ENCODE measurements at regions not wholly inside any gene's neighbourhood (a gene's known extent, or its start where the extent isn't known, plus 50 kb on each side); places are given as distances from the start of the nearest gene placed in this dataset.

DNA sequence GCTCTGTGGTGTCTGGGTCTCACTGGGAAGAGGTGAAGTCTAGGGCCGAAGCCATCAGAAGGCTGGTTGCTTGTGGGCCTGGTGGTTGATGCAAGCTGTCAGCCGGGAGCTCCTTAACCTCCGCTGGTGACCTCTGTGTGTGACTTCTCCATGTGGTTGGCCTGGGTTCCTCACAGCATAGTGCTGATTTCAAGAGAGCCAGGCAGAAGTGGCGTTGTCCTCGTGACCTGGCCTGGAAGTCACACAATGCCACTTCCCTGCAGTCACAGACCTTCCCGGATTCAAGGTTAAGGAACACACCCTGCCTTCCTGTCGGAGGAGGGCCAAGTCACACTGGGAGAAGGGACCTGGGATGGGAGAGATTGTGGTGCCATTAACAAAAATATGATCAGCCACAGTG, 303.7 kb upstream of the HS6ST1 start:
- DNase-seq, result no peak

DNA sequence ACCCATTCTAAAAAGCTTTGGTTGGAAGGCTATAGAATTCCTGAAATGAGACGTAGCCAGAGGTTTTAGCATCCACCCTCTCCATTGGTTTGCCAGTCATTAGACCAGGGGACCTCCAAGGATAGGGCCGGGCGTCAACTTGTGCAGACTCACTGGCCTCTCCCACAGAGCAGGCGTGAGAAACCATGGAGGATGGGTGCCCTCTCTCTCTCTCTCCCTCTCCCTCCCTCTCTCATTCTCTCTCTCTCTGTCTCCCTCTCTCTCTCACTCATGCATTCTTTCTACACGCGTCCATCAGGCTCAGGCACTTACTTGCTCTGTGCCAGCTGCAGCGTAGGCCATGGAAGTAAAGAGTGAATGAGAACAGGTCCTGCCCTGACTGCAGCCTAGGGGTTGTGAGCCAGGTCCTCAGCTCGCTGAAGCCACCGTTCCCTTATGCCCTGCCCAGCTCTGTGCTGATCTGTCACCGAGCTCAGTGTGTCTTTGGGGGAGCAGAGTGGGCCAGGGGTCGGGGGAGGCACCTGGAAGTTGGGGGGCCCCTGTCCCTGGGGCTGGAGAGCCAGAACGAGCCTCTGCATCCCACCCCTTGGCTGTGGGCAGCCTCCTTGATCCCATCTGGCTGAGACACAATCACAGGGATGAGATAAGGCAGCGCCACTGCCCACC, 304.4 kb upstream of the HS6ST1 start:
- Histone ChIP-seq H3K36me3 (ENCODE audit: insufficient read depth, low read length) (no peaks in the 10 kb centered on the region), H3K9ac (ENCODE audit: low read length) (peak overlapping the region; percentile 74), H3K27me3 (ENCODE audit: low read length) (no peaks in the 10 kb centered on the region), H3K79me2 (ENCODE audit: low read length) (no peaks in the 10 kb centered on the region), H3K27ac (ENCODE audit: low read length) (peak overlapping the region; percentile 86; the same call in 1 of the 2 replicates), H3K4me2 (ENCODE audit: low read depth, low read length, poor library complexity, severe bottlenecking) (peak overlapping the region; percentile 65), H4K20me1 (ENCODE audit: insufficient read depth, low read depth, low read length) (no peaks in the 10 kb centered on the region), H3K4me3 (ENCODE audit: low read length) (peak overlapping the region; percentile 54; the same call in 1 of the 2 replicates), H3K4me1 (ENCODE audit: low read length) (peaks cover 29% of the 10 kb centered on the region), H3K9me2 (replicated peaks; ENCODE audit: insufficient read depth, low read length) (no peaks in the 10 kb centered on the region), H3K9me3 (ENCODE audit: low read length) (no peaks in the 10 kb centered on the region), H2AFZ (ENCODE audit: low read length) (no peak overlapping the region)
- no peak for DNase-seq

More for the DNA sequence above, 303.7 kb upstream of the HS6ST1 start:
- Histone ChIP-seq H3K9ac (ENCODE audit: low read length) (no peak overlapping the region), H3K4me1 (ENCODE audit: low read length) (peaks cover 29% of the 10 kb centered on the region), H3K4me2 (ENCODE audit: low read depth, low read length, poor library complexity, severe bottlenecking) (no peak overlapping the region), H3K9me2 (replicated peaks; ENCODE audit: insufficient read depth, low read length) (no peaks in the 10 kb centered on the region), H3K4me3 (ENCODE audit: low read length) (no peak overlapping the region), H3K79me2 (ENCODE audit: low read length) (no peaks in the 10 kb centered on the region), H3K27ac (ENCODE audit: low read length) (no peak overlapping the region), H2AFZ (ENCODE audit: low read length) (no peak overlapping the region), H3K9me3 (ENCODE audit: low read length) (no peaks in the 10 kb centered on the region), H3K27me3 (ENCODE audit: low read length) (no peaks in the 10 kb centered on the region), H3K36me3 (ENCODE audit: insufficient read depth, low read length) (no peaks in the 10 kb centered on the region), H4K20me1 (ENCODE audit: insufficient read depth, low read depth, low read length) (no peaks in the 10 kb centered on the region)

DNA sequence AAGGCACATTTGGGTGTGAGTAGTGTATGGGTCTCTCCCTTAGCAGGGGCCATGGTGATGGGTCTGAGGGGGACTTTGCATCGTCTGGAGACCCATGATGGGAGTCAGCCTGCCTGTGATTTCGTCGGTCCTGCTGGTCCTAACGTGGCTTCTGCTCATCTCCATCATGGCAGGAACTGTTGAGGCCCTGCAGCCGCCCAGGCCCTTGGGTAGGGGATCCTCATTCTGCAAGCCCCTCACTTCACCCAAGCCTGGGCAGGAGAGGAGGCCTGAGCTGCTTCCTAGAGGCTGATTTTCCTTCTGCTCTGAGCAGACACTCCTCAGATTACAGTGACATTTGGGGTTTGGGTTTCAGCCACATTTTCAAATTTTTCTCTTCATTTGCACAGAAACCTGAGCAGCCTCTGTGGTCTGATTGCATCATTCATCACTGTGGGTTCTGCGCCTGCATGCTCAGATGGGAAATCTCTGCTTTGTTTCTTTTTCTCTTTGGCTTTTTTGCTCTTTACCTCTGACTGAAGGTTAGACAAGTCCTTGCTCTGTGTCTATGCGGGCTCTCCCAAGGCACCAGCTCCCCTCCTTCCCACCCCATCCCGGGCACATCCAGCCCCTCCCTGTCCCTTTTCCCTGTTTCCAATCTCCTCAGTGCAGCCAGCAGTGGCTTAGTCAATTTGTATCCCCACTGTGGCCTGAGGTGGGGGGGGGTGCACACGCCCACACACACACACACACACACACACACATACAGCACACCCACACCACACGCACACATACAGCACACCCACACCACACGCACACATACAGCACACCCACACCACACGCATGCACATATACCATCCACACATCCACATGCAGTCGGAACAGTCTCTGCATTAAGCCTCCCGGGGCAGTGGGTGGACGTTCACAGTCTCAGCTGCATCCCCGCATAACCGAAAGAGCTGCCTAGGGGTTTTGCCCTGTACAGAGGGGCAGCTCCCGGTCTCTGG, 305.4 kb upstream of the HS6ST1 start:
- H3K4me2 ChIP-seq (ENCODE audit: low read depth, low read length, poor library complexity, severe bottlenecking), result peak overlapping the region; percentile 65
- DNase-seq, result peak; percentile 90
- H3K27ac ChIP-seq (ENCODE audit: low read length), result peak overlapping the region; percentile 86

DNA sequence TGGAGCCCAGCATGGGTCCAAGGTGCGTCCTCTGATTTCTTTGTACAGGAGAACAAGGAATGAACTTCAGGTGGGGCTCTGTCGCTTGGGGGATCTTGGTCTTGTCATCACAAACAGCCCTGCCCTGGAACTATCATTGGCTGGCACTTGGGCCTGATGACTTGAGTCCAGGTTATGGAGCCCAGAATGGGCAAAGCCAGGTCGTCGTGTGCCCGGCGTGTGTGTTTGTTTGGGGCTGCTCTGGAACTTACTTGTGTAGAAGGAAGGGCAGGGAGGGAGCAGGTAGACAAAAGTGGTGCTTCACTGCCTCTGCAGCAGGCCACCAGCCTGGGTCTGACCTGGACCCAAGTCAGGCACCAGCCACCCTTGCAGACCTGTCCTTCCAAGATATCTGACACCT, 306.3 kb upstream of the HS6ST1 start:
- DNase-seq, result no peak
- peak overlapping the region; percentile 86; the same call in 1 of the 2 replicates for H3K27ac ChIP-seq (ENCODE audit: low read length)
- H3K9ac ChIP-seq (ENCODE audit: low read length), result peak overlapping the region; percentile 74
- 0 out of 2 replicates have a peak, but pooled peaks cover 2% of the 10 kb centered on the region for H3K27me3 ChIP-seq (ENCODE audit: low read length)
- peak overlapping the region; percentile 65 for H3K4me2 ChIP-seq (ENCODE audit: low read depth, low read length, poor library complexity, severe bottlenecking)
- no peaks in the 10 kb centered on the region for H3K36me3 ChIP-seq (ENCODE audit: insufficient read depth, low read length)
- no peaks in the 10 kb centered on the region for H4K20me1 ChIP-seq (ENCODE audit: insufficient read depth, low read depth, low read length)
- peak overlapping the region; percentile 56; the same call in 1 of the 2 replicates for H3K4me3 ChIP-seq (ENCODE audit: low read length)
- H3K4me1 ChIP-seq (ENCODE audit: low read length), result peaks cover 29% of the 10 kb centered on the region
- H3K9me3 ChIP-seq (ENCODE audit: low read length), result no peaks in the 10 kb centered on the region
- H2AFZ ChIP-seq (ENCODE audit: low read length), result peak overlapping the region; percentile 31; the same call in 1 of the 2 replicates
- no peaks in the 10 kb centered on the region for H3K79me2 ChIP-seq (ENCODE audit: low read length)
- H3K9me2 ChIP-seq (replicated peaks; ENCODE audit: insufficient read depth, low read length), result no peaks in the 10 kb centered on the region

More for the DNA sequence above, 305.4 kb upstream of the HS6ST1 start:
- Histone ChIP-seq H3K9me3 (ENCODE audit: low read length) (no peaks in the 10 kb centered on the region), H3K79me2 (ENCODE audit: low read length) (no peaks in the 10 kb centered on the region), H3K36me3 (ENCODE audit: insufficient read depth, low read length) (no peaks in the 10 kb centered on the region), H3K4me3 (ENCODE audit: low read length) (peak overlapping the region; percentile 56; the same call in 1 of the 2 replicates), H3K9me2 (replicated peaks; ENCODE audit: insufficient read depth, low read length) (no peaks in the 10 kb centered on the region), H3K4me1 (ENCODE audit: low read length) (peaks cover 29% of the 10 kb centered on the region), H3K27me3 (ENCODE audit: low read length) (no peaks in the 10 kb centered on the region), H2AFZ (ENCODE audit: low read length) (peak overlapping the region; percentile 31; the same call in 1 of the 2 replicates), H3K9ac (ENCODE audit: low read length) (peak overlapping the region; percentile 74), H4K20me1 (ENCODE audit: insufficient read depth, low read depth, low read length) (no peaks in the 10 kb centered on the region)

DNA sequence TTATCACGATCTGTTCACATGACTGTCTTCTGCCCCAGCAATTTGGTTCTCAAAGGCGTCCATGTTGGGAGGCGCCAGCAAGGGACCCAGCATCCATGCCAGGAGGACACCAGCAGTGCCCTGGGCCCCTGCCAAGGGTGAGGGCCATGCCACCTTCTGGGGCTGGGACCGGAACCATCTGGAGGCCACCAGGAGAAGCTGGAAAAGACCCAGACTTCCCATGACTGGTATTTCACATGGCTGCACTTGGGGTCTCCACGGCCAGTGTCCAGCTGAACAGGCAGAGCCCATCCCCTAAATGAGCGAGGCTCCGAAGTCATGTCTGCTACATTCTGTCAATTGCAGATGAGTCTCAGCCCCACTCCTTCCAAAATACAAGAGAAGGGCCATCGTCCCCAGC, 306.8 kb upstream of the HS6ST1 start:
- DNase-seq, result no peak
- H3K4me3 ChIP-seq (ENCODE audit: low read length), result no peak overlapping the region

DNA sequence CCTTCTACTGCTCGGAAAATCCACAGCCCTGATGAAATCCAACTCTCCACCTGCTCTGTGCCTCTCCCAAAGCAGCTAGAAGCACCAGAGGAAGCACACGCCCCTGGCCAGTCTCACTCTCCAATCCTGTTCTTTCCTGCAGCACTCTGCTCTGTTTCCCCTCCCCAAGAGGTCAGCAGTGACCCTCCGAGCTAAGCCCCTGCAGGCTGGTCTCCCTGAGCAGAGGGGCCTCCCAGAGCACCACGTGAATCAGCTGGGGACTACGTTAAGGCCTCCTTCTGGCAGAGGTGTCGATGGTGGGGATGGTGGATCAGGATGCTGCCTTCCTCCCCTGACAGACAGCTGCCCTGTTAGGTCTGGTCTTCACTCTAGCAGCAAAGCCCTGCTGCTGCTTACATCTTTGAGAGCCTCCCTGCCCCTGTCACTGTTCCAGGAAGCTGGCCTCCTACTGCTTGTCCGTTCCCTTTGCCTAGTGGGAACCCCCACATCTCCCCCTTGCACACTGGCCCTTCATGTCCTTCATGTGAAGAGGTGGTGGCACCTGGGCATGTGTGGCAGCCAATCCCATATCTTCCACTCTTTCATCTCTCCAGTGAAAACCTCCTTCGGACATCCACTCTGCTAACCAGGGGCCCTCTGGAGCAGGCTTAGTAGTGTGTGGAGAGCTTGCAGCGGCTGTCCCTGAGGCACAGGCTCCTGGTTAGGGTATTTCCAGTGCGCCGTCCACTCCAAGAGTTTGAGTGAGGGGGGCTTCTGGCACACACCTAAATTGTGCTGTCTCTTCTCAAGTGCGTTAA, 307.5 kb upstream of the HS6ST1 start:
- H3K36me3 ChIP-seq (ENCODE audit: insufficient read depth, low read length), result no peaks in the 10 kb centered on the region
- H3K9ac ChIP-seq (ENCODE audit: low read length), result no peak overlapping the region
- H3K4me3 ChIP-seq (ENCODE audit: low read length), result no peak overlapping the region
- no peak overlapping the region for H3K27ac ChIP-seq (ENCODE audit: low read length)
- H3K4me2 ChIP-seq (ENCODE audit: low read depth, low read length, poor library complexity, severe bottlenecking), result no peak overlapping the region
- no peak for DNase-seq
- H2AFZ ChIP-seq (ENCODE audit: low read length), result no peak overlapping the region
- peaks cover 29% of the 10 kb centered on the region for H3K4me1 ChIP-seq (ENCODE audit: low read length)
- no peaks in the 10 kb centered on the region for H3K79me2 ChIP-seq (ENCODE audit: low read length)
- no peaks in the 10 kb centered on the region for H4K20me1 ChIP-seq (ENCODE audit: insufficient read depth, low read depth, low read length)
- H3K27me3 ChIP-seq (ENCODE audit: low read length), result 0 out of 2 replicates have a peak, but pooled peaks cover 2% of the 10 kb centered on the region
- H3K9me3 ChIP-seq (ENCODE audit: low read length), result no peaks in the 10 kb centered on the region
- no peaks in the 10 kb centered on the region for H3K9me2 ChIP-seq (replicated peaks; ENCODE audit: insufficient read depth, low read length)

More for the DNA sequence above, 306.8 kb upstream of the HS6ST1 start:
- peaks cover 29% of the 10 kb centered on the region for H3K4me1 ChIP-seq (ENCODE audit: low read length)
- H3K36me3 ChIP-seq (ENCODE audit: insufficient read depth, low read length), result no peaks in the 10 kb centered on the region
- H2AFZ ChIP-seq (ENCODE audit: low read length), result no peak overlapping the region
- no peaks in the 10 kb centered on the region for H3K79me2 ChIP-seq (ENCODE audit: low read length)
- H3K27me3 ChIP-seq (ENCODE audit: low read length), result 0 out of 2 replicates have a peak, but pooled peaks cover 2% of the 10 kb centered on the region
- no peaks in the 10 kb centered on the region for H4K20me1 ChIP-seq (ENCODE audit: insufficient read depth, low read depth, low read length)
- no peaks in the 10 kb centered on the region for H3K9me2 ChIP-seq (replicated peaks; ENCODE audit: insufficient read depth, low read length)
- H3K4me2 ChIP-seq (ENCODE audit: low read depth, low read length, poor library complexity, severe bottlenecking), result no peak overlapping the region
- no peak overlapping the region for H3K27ac ChIP-seq (ENCODE audit: low read length)
- H3K9ac ChIP-seq (ENCODE audit: low read length), result no peak overlapping the region
- H3K9me3 ChIP-seq (ENCODE audit: low read length), result no peaks in the 10 kb centered on the region

DNA sequence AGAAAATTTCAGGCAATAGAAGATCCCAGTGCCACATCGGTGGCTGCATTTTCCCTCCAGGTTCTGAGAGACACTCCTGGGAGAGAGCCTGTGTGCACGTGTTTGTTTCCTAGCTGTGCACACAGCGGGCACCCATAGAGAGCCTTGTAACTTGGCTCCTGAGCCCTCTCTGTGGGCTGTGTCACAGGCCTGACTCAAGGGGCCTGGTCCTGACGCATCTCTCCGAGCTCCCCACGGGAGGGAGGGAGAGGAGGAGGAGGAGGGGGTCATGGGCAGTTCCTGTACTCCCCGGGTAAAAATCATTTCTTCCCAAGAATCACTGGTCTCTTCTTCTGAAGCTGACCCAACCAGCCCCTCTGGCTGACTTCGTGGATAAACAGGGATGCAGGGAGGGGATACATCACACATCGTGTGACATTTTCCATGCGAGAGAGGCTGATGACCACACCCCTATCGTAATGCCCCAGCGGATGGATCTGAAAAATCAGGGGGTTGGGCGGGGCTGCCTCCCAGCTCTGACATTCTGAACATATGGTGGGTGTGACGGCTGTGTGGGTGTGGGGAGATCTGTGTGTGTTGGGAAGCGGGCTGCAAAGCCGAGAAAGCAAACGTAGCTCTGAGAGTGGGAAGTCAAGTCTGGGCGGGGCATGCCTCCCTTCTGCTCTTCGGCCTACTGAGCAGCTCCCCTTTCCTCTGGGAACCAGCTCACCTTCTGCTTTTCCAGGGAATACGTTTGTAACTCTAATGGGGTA, 308.3 kb upstream of the HS6ST1 start:
- Histone ChIP-seq H3K9ac (ENCODE audit: low read length) (no peak overlapping the region), H2AFZ (ENCODE audit: low read length) (no peak overlapping the region), H3K27me3 (ENCODE audit: low read length) (0 out of 2 replicates have a peak, but pooled peaks cover 2% of the 10 kb centered on the region), H3K4me3 (ENCODE audit: low read length) (no peak overlapping the region), H3K9me3 (ENCODE audit: low read length) (no peaks in the 10 kb centered on the region), H3K27ac (ENCODE audit: low read length) (no peak overlapping the region), H4K20me1 (ENCODE audit: insufficient read depth, low read depth, low read length) (no peaks in the 10 kb centered on the region), H3K4me2 (ENCODE audit: low read depth, low read length, poor library complexity, severe bottlenecking) (no peak overlapping the region), H3K79me2 (ENCODE audit: low read length) (no peaks in the 10 kb centered on the region), H3K36me3 (ENCODE audit: insufficient read depth, low read length) (no peaks in the 10 kb centered on the region), H3K9me2 (replicated peaks; ENCODE audit: insufficient read depth, low read length) (no peaks in the 10 kb centered on the region), H3K4me1 (ENCODE audit: low read length) (peaks cover 29% of the 10 kb centered on the region)
- no peak for DNase-seq
